MM.1S (cell line): ENCODE measurements at regions not wholly inside any gene's neighbourhood (a gene's known extent, or its start where the extent isn't known, plus 50 kb on each side); places are given as distances from the start of the nearest gene placed in this dataset.

Source experiments
- EZH2 ChIP-seq: fragments of 300-600 bp; sonication (generic); optimal IDR thresholded peaks from 2 replicates; pipeline ENCODE3; 2017; ENCODE audit warnings: low read depth, mild to moderate bottlenecking, antibody characterized with exemption, low read length, mixed read lengths
- EZH2phosphoT487 ChIP-seq: fragments of 300-600 bp; sonication (generic); IDR thresholded peaks from 2 replicates; pipeline ENCODE4 v1.6.1; 2018; ENCODE audit warnings: antibody characterized with exemption, low read length
- TF ChIP-seq, protein P1 (sequence below): fragments of 300-600 bp; sonication (generic); IDR thresholded peaks from 2 replicates; pipeline ENCODE4 v1.5.1; 2016; ENCODE audit warnings: antibody characterized with exemption, low read length, mixed read lengths

DNA sequence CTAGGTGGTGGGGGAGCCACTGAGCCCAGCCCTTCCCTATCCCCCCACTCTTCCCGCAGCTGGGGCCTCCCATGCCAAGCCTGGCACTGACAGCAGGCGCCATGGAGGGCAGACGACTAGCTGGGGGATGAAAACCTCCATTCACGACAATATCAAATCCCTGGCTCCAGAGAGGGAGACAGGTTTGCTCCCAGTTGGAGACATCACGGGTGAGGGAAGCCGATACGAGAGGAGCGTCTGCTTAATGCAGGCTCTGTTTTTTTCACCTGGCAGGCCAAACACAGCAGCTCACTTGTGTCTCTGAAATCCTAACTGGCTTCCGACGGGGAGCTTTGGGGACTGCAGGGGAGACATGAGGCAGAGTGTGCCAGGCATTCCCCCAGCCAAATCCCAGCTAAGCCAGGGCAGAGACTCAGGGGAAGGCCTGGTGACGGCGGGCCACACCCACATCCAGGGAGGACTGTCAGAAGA is 307.4 kb upstream of the ZMIZ1 start:
- TF ChIP-seq, protein P1, sequence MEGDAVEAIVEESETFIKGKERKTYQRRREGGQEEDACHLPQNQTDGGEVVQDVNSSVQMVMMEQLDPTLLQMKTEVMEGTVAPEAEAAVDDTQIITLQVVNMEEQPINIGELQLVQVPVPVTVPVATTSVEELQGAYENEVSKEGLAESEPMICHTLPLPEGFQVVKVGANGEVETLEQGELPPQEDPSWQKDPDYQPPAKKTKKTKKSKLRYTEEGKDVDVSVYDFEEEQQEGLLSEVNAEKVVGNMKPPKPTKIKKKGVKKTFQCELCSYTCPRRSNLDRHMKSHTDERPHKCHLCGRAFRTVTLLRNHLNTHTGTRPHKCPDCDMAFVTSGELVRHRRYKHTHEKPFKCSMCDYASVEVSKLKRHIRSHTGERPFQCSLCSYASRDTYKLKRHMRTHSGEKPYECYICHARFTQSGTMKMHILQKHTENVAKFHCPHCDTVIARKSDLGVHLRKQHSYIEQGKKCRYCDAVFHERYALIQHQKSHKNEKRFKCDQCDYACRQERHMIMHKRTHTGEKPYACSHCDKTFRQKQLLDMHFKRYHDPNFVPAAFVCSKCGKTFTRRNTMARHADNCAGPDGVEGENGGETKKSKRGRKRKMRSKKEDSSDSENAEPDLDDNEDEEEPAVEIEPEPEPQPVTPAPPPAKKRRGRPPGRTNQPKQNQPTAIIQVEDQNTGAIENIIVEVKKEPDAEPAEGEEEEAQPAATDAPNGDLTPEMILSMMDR, result no peak
- TF ChIP-seq EZH2phosphoT487, result no peak
- TF ChIP-seq EZH2, result no peak
